Epithelial cell of prostate (primary cell): ENCODE measurements at regions not wholly inside any gene's neighbourhood (a gene's known extent, or its start where the extent isn't known, plus 50 kb on each side); places are given as distances from the start of the nearest gene placed in this dataset.
"Not testable (repeated sequence)": the region's sequence is repeated elsewhere in the genome, so short reads cannot be mapped to it uniquely, and the experiment has no call there.

Source experiments
- DNase-seq: peaks from one replicate; pipeline ENCODE4 v3.0.0-alpha.2; 2011; ENCODE audit warnings: low read depth, low spot score
- H3K27ac ChIP-seq: fragments of 450-650 bp; 2 replicates; pipeline ENCODE4 v1.5.1; 2017; ENCODE audit warnings: mild to moderate bottlenecking

- no peak overlapping the region for H3K27ac ChIP-seq
- no peak for DNase-seq
Observed at GRCh38 chr12:87464565-87464964, 564.6 kb downstream of the C12orf50 start.

GRCh38 chr12:87444039-87444438 lies 585.2 kb downstream of the C12orf50 start:
- DNase-seq: peak; percentile 73
- peak overlapping the region; percentile 77 for H3K27ac ChIP-seq

- peak overlapping the region; percentile 92 for H3K27ac ChIP-seq
- no peak for DNase-seq
Observed at GRCh38 chr12:87441511-87441910, 587.7 kb downstream of the C12orf50 start.

DNA sequence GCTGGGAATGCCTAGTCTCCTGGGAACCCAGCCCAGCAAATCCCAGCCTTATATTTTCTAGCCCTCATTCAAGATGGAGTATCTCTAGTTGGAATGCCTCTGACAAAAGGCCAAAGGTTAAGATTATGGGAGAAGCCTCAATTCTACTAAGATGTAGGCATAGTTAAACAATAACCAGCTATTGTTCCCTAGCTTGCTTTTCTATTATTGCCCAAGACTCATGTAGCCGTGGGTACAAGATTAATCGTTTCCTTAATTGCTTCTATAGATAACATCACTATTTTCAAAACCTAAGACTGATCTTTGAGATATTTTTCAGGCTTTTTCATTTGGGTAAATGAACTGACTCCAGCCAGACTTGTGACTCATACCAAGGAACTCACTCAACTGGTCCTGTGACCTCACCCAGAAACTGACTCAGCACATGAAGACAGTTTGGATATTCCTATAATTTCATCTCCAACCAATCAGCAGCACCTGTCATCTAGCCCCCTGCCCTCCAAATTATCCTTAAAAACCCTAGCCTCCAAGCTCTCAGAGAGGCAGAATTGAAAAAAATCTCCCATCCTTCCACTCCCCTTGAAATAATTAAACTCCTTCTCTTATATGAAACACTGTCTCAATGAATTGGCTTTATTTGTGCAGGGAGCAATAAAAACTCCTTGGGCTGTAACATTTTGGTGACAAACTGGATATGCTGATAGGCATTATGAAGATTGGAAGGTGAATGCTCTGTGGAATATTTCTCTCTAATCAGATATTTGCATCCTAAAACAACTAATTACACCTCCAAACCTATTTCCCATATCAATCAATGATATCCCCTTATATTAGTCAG lies 589.0 kb downstream of the C12orf50 start:
- H3K27ac ChIP-seq: peak overlapping the region; percentile 92
- DNase-seq: peak; percentile 93

DNA sequence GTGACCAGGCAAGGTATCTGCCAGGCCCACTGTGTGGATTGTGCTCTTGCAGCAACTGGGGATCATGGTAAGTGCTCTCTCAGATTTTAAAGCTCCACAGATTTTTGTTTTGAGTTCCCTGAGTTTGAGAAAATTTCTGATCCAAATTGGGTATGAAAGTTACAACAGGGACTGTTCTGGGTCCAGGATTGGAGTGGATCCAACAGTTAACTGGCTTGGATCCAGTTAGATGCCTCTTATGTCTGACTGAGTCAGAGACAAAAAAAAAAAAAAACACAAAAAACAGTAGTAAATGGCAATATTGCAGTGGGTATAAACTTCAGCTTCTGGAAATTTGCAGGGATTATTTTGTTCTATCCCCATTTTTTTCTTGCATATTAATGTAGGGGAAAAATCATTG lies 598.8 kb downstream of the C12orf50 start:
- DNase-seq: no peak

GRCh38 chr12:87428701-87429277 lies 600.4 kb downstream of the C12orf50 start:
- DNase-seq: peak; percentile 14
- peak overlapping the region; percentile 93 for H3K27ac ChIP-seq

More for the DNA sequence above, 598.8 kb downstream of the C12orf50 start:
- H3K27ac ChIP-seq: peak overlapping the region; percentile 93

- peak; percentile 80 for DNase-seq
- peak overlapping the region; percentile 93 for H3K27ac ChIP-seq
Observed at GRCh38 chr12:87427770-87428169, 601.4 kb downstream of the C12orf50 start.

DNA sequence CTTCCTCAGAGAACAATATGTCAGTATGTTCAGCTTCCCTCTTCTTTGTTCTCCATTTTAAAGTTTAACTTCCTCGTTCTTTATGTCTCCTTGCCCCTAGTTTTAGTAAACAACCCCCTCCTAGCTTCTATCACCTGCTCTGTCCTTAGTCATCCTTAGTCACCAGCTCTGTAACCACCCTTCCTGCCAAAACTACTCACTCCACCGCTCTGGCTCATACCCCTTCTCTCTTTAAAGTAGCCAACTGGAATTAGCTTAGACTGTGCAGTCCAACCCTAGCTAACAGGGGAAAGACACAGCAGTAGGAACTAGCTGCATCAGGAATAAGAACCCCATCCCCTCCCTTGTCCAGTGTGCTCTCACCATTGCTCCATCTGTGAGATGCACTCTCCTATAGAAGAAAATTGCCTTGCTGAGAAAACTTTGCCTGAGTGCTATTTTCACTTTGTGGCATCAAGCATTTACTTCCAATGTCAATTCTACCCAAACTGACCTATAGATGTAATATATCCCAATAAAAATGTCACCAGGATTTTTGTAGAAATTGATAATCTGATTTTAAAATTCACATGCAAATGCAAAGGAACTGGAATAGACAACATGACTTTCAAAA lies 603.2 kb downstream of the C12orf50 start:
- DNase-seq: peak; percentile 75
- peak overlapping the region; percentile 93 for H3K27ac ChIP-seq

DNA sequence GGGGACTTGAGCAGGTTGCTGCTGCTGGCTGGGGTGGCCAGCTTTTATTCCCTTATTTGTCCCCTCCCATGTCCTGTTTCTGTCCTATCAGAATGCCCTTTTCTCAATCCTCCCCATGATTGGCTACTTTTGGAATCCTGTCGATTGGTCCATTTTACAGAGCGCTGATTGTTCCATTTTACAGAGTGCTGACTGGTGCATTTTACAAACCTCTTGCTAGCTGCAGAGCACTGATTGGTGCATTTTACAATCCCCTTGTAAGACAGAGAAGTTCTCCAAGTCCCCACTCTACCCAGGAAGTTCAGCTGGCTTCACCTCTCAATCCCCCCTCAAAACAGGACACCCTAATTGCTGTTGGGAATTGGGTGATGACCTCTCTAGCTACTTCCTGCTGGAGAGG lies 608.0 kb downstream of the C12orf50 start:
- not testable (repeated sequence) for H3K27ac ChIP-seq, DNase-seq

DNA sequence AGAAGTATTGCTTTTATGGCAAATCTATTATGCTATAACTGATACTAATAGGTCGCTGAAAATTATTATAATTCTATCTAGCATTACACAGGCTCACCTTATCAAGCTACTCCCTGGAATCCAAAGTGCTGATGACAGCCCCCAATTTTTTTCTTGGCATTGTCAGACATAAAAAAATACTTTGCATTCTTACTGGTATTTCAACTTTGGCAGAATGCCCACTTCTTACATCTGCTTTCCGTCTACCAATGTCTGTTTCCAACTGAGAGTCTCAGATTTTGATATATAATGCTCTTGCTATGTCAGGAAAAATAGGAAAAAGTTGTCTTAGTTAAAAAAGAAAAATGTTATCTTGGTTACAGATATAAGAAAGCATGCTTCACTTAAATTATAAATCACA lies 615.4 kb downstream of the C12orf50 start:
- H3K27ac ChIP-seq: no peak overlapping the region
- no peak for DNase-seq

- DNase-seq: no peak
- peak overlapping the region; percentile 45 for H3K27ac ChIP-seq
Observed at GRCh38 chr12:87406926-87407325, 622.3 kb downstream of the C12orf50 start.

DNA sequence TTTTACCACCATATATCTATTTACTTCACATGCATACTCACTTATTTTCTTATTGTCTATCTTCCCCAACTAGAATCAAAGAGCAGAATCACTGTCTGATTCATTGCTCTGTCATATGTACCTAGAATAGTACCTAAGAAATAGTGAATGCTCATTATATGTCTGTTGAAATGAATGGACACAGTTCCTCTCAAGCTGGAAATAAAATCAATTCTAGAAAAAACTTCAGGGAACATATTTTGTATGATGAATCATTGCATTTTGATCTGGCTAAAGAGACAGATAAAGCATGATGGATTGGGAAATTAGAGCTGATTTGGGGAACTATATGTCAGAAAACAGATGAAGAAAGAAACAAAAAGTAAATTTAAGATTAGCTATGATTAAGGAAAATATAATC lies 623.3 kb downstream of the C12orf50 start:
- no peak for DNase-seq

GRCh38 chr12:87394168-87394567 lies 635.0 kb downstream of the C12orf50 start:
- not testable (repeated sequence) for H3K27ac ChIP-seq, DNase-seq

More for the DNA sequence above, 623.3 kb downstream of the C12orf50 start:
- peak overlapping the region; percentile 45 for H3K27ac ChIP-seq

- no peak overlapping the region for H3K27ac ChIP-seq
- no peak for DNase-seq
Observed at GRCh38 chr12:87388376-87388775, 640.8 kb downstream of the C12orf50 start.

GRCh38 chr12:87385322-87385721 lies 643.9 kb downstream of the C12orf50 start:
- no peak overlapping the region for H3K27ac ChIP-seq
- no peak for DNase-seq

GRCh38 chr12:87384226-87384625 lies 645.0 kb downstream of the C12orf50 start:
- H3K27ac ChIP-seq: no peak overlapping the region

GRCh38 chr12:87383680-87384079 lies 645.5 kb downstream of the C12orf50 start:
- DNase-seq: no peak
- H3K27ac ChIP-seq: no peak overlapping the region

More at GRCh38 chr12:87384226-87384625, 645.0 kb downstream of the C12orf50 start:
- DNase-seq: no peak

GRCh38 chr12:87382959-87383566 lies 646.1 kb downstream of the C12orf50 start:
- no peak overlapping the region for H3K27ac ChIP-seq
- DNase-seq: no peak

- no peak overlapping the region for H3K27ac ChIP-seq
- no peak for DNase-seq
Observed at GRCh38 chr12:87382436-87382835, 646.8 kb downstream of the C12orf50 start.

- no peak overlapping the region for H3K27ac ChIP-seq
- no peak for DNase-seq
Observed at GRCh38 chr12:87381742-87382141, 647.5 kb downstream of the C12orf50 start.

GRCh38 chr12:87378526-87378925 lies 650.7 kb downstream of the C12orf50 start:
- DNase-seq: no peak
- no peak overlapping the region for H3K27ac ChIP-seq
